GM19438 (cell line): ENCODE measurements at regions not wholly inside any gene's neighbourhood (a gene's known extent, or its start where the extent isn't known, plus 50 kb on each side); places are given as distances from the start of the nearest gene placed in this dataset.
"Not testable (repeated sequence)": the region's sequence is repeated elsewhere in the genome, so short reads cannot be mapped to it uniquely, and the experiment has no call there.

Experiments used
- ATAC-seq: cut with Tn5 transposase; IDR thresholded peaks from one replicate; pipeline ENCODE4 v1.9.1; 2021; ENCODE audit warnings: low read depth; ENCODE audit not compliant: unreplicated experiment

GRCh38 chr1:242662886-242663285 lies 138.4 kb upstream of the PLD5 start:
- ATAC-seq: no peak

- ATAC-seq: not testable (repeated sequence)
Observed at GRCh38 chr1:242653772-242654171, 129.3 kb upstream of the PLD5 start.

- no peak for ATAC-seq
Observed at GRCh38 chr1:242651817-242652216, 127.3 kb upstream of the PLD5 start.

- ATAC-seq: no peak
Observed at GRCh38 chr1:242641461-242641860, 117.0 kb upstream of the PLD5 start.

- ATAC-seq: no peak
Observed at GRCh38 chr1:242639104-242639503, 114.6 kb upstream of the PLD5 start.

- ATAC-seq: no peak
Observed at GRCh38 chr1:242634732-242635131, 110.2 kb upstream of the PLD5 start.

GRCh38 chr1:242629396-242629795 lies 104.9 kb upstream of the PLD5 start:
- no peak for ATAC-seq

- no peak for ATAC-seq
Observed at GRCh38 chr1:242623756-242624155, 99.3 kb upstream of the PLD5 start.

- ATAC-seq: no peak
Observed at GRCh38 chr1:242623119-242623518, 98.6 kb upstream of the PLD5 start.

GRCh38 chr1:242613266-242613815 lies 88.8 kb upstream of the PLD5 start:
- no peak for ATAC-seq

- ATAC-seq: no peak
Observed at GRCh38 chr1:242610209-242610608, 85.7 kb upstream of the PLD5 start.

- ATAC-seq: no peak
Observed at GRCh38 chr1:242605521-242605920, 81.0 kb upstream of the PLD5 start.

- no peak for ATAC-seq
Observed at GRCh38 chr1:242602001-242602400, 77.5 kb upstream of the PLD5 start.

GRCh38 chr1:242593756-242594155 lies 69.3 kb upstream of the PLD5 start:
- not testable (repeated sequence) for ATAC-seq

- no peak for ATAC-seq
Observed at GRCh38 chr1:242586360-242586680, 61.8 kb upstream of the PLD5 start.

- ATAC-seq: no peak
Observed at GRCh38 chr1:242585616-242586359, 61.3 kb upstream of the PLD5 start.

GRCh38 chr1:242582669-242583068 lies 58.2 kb upstream of the PLD5 start:
- ATAC-seq: no peak

- no peak for ATAC-seq
Observed at GRCh38 chr1:242579528-242580235, 55.2 kb upstream of the PLD5 start.
